DND-41 (cell line): ENCODE measurements at regions not wholly inside any gene's neighbourhood (a gene's known extent, or its start where the extent isn't known, plus 50 kb on each side); places are given as distances from the start of the nearest gene placed in this dataset.
"Not testable (repeated sequence)": the region's sequence is repeated elsewhere in the genome, so short reads cannot be mapped to it uniquely, and the experiment has no call there.

ENCODE experiments used
- ATAC-seq: fragments of 200-7000 bp; cut with Tn5 transposase; 3 replicates; pipeline ENCODE4 v1.9.1; 2021; ENCODE audit warnings: low read depth; ENCODE audit not compliant: insufficient read depth
- DNase-seq: peaks from one replicate; pipeline ENCODE4 v3.0.0-alpha.2; 2020
- H2AFZ ChIP-seq: 2 replicates; pipeline ENCODE4 v1.6.0; 2012; ENCODE audit warnings: low read depth, low read length
- H3K27ac ChIP-seq: 2 replicates; pipeline ENCODE4 v1.5.1; 2012; ENCODE audit warnings: low read length, inconsistent platforms
- H3K27me3 ChIP-seq: fragments of 200-600 bp; sonication (generic); 2 replicates; pipeline ENCODE4 v1.6.0; 2012; ENCODE audit warnings: low read length, mild to moderate bottlenecking, inconsistent platforms; ENCODE audit not compliant: insufficient read depth, poor library complexity
- H3K36me3 ChIP-seq: 2 replicates; pipeline ENCODE4 v1.5.1; 2012; ENCODE audit warnings: low read length, inconsistent platforms; ENCODE audit not compliant: insufficient read depth
- H3K4me1 ChIP-seq: 2 replicates; pipeline ENCODE4 v1.5.1; 2012; ENCODE audit warnings: mild to moderate bottlenecking, low read length; ENCODE audit not compliant: insufficient read depth
- H3K4me2 ChIP-seq: 2 replicates; pipeline ENCODE4 v1.6.0; 2012; ENCODE audit warnings: mild to moderate bottlenecking, moderate library complexity, low read length, inconsistent platforms; ENCODE audit not compliant: insufficient read depth
- H3K4me3 ChIP-seq, 2 experiments: fragments of 200-600 bp in 1 of 2; shearing (Covaris generic) in 1 of 2; 2 replicates each; pipeline ENCODE4 v1.5.1; 2012 to 2016; ENCODE audit warnings: inconsistent platforms in 2 of 2, low read length in 2 of 2, mild to moderate bottlenecking in 2 of 2, low read depth in 1 of 2, moderate library complexity in 1 of 2
- H3K79me2 ChIP-seq: 2 replicates; pipeline ENCODE4 v1.6.0; 2012; ENCODE audit warnings: low read length, inconsistent platforms; ENCODE audit not compliant: insufficient read depth
- H3K9ac ChIP-seq: 2 replicates; pipeline ENCODE4 v1.6.0; 2012; ENCODE audit warnings: low read depth, mild to moderate bottlenecking, inconsistent platforms, low read length, moderate library complexity
- H3K9me3 ChIP-seq: 2 replicates; pipeline ENCODE4 v1.5.1; 2012; ENCODE audit warnings: low read length, moderate library complexity, mild to moderate bottlenecking, inconsistent platforms; ENCODE audit not compliant: insufficient read depth, severe bottlenecking
- H4K20me1 ChIP-seq: 2 replicates; pipeline ENCODE4 v1.6.0; 2012; ENCODE audit warnings: low read length; ENCODE audit not compliant: insufficient read depth
- EZH2 ChIP-seq: IDR thresholded peaks from 3 replicates; pipeline ENCODE4 v1.6.1; 2012; ENCODE audit warnings: borderline replicate concordance, low read depth, mild to moderate bottlenecking, moderate library complexity, low read length, inconsistent platforms; ENCODE audit not compliant: severe bottlenecking
- TF ChIP-seq, protein P1 (sequence below): IDR thresholded peaks from 2 replicates; pipeline ENCODE4 v1.5.1; 2012; ENCODE audit warnings: borderline replicate concordance, low read length, moderate library complexity, mild to moderate bottlenecking; ENCODE audit not compliant: poor library complexity, severe bottlenecking; ENCODE audit errors: extremely low read depth

DNA sequence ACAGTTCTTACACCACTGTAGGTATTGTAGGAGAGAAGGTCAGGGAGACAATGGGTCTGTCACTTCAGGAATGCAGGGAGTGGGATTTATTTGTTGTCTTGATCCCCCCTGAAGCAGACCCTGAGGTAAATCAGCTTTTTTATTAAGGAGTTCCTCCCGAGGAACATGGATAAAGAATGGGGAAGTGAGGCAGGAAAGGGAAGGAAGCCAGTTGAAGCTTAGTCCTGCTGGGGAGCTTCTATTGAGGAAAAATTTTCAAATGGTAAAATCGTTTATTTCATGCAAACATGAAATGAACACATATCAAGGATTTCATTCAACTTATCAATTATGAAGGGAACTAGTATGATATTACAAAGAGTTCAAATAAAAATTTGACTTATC, 318.6 kb upstream of the PIK3R1 start:
- H3K4me3 ChIP-seq: no peak overlapping the region
- H3K4me1 ChIP-seq: no peaks in the 10 kb centered on the region
- no peak overlapping the region for H2AFZ ChIP-seq
- no peak for ATAC-seq
- H3K79me2 ChIP-seq: no peaks in the 10 kb centered on the region
- no peak for DNase-seq
- TF ChIP-seq, protein P1, sequence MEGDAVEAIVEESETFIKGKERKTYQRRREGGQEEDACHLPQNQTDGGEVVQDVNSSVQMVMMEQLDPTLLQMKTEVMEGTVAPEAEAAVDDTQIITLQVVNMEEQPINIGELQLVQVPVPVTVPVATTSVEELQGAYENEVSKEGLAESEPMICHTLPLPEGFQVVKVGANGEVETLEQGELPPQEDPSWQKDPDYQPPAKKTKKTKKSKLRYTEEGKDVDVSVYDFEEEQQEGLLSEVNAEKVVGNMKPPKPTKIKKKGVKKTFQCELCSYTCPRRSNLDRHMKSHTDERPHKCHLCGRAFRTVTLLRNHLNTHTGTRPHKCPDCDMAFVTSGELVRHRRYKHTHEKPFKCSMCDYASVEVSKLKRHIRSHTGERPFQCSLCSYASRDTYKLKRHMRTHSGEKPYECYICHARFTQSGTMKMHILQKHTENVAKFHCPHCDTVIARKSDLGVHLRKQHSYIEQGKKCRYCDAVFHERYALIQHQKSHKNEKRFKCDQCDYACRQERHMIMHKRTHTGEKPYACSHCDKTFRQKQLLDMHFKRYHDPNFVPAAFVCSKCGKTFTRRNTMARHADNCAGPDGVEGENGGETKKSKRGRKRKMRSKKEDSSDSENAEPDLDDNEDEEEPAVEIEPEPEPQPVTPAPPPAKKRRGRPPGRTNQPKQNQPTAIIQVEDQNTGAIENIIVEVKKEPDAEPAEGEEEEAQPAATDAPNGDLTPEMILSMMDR: no peak
- TF ChIP-seq EZH2: no peak
- no peaks in the 10 kb centered on the region for H4K20me1 ChIP-seq
- no peaks in the 10 kb centered on the region for H3K36me3 ChIP-seq
- H3K9ac ChIP-seq: no peak overlapping the region
- no peaks in the 10 kb centered on the region for H3K27me3 ChIP-seq
- H3K27ac ChIP-seq: no peak overlapping the region
- H3K9me3 ChIP-seq: no peaks in the 10 kb centered on the region
- H3K4me2 ChIP-seq: no peak overlapping the region

DNA sequence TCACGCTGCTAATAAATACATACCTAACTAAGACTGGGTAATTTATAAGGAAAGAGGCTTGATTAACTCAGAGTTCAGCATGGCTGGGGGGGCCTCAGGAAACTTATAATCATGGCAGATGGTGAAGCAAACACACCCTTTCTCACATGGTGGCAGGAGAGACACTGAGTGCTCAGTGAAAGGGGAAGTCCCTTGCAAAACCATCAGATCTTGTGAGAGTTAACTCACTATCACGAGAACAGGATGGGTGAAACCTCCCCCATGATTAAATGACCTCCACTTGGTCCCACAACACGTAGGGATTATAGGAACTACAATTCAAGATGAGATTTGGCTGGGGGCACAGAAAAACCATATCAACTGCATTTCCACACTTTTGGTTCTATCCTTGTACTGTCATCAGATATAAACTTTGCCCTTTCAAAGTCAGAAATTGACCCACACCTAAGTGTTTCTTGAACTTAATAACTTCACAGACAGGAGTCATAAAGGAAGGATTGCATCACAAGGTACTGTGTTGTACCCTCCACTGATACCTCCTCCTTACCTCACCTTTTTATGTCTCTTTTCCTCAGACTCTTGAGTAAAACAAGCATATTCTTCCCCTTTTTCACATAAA, 319.1 kb upstream of the PIK3R1 start:
- no peaks in the 10 kb centered on the region for H4K20me1 ChIP-seq
- no peaks in the 10 kb centered on the region for H3K9me3 ChIP-seq
- H3K27me3 ChIP-seq: no peaks in the 10 kb centered on the region
- H3K9ac ChIP-seq: no peak overlapping the region
- no peak overlapping the region for H3K27ac ChIP-seq
- H3K36me3 ChIP-seq: no peaks in the 10 kb centered on the region
- ATAC-seq (no peak), DNase-seq (no peak)
- no peak overlapping the region for H2AFZ ChIP-seq
- TF ChIP-seq, protein P1: no peak
- no peak for TF ChIP-seq EZH2
- no peak overlapping the region for H3K4me3 ChIP-seq
- no peak overlapping the region for H3K4me2 ChIP-seq
- H3K79me2 ChIP-seq: no peaks in the 10 kb centered on the region
- H3K4me1 ChIP-seq: no peaks in the 10 kb centered on the region

DNA sequence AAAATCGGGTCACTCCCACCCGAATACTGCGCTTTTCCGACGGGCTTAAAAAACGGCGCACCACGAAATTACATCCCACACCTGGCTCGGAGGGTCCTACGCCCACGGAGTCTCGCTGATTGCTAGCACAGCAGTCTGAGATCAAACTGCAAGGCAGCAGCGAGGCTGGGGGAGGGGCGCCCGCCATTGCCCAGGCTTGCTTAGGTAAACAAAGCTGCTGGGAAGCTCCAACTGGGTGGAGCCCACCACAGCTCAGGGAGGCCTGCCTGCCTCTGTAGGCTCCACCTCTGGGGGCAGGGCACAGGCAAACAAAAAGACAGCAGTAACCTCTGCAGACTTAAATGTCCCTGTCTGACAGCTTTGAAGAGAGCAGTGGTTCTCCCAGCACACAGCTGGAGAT, 325.7 kb upstream of the PIK3R1 start:
- H2AFZ ChIP-seq, H3K36me3 ChIP-seq, H3K9ac ChIP-seq, H3K79me2 ChIP-seq, ATAC-seq, H3K27ac ChIP-seq, H3K9me3 ChIP-seq, H3K4me3 ChIP-seq, DNase-seq, H3K27me3 ChIP-seq, H3K4me2 ChIP-seq, H4K20me1 ChIP-seq, H3K4me1 ChIP-seq: not testable (repeated sequence)

DNA sequence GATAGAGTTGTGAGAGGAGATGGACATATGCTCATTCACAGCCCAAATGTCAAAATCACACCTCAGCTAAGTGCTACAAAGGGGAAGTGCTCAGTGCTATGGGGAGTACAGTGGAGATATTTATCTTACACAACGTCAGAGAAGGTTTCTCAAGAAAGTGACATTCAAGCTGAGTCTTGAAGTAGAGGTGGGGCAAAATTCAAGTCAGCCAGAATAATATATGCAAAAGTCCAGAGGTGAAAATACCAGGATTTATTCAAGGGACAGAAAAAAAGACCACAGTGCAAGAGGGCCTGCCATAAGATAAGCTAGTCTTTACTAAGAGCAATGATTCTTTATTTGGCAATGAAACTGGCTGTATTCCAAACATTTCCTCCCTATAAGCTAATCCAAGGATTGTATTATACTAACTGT, 327.8 kb upstream of the PIK3R1 start:
- Histone ChIP-seq H3K4me2 (no peak overlapping the region), H3K27me3 (no peaks in the 10 kb centered on the region), H3K27ac (no peak overlapping the region), H3K4me1 (no peaks in the 10 kb centered on the region), H3K9ac (no peak overlapping the region), H4K20me1 (no peaks in the 10 kb centered on the region), H3K4me3 (no peak overlapping the region), H3K79me2 (no peaks in the 10 kb centered on the region), H3K9me3 (no peaks in the 10 kb centered on the region), H3K36me3 (no peaks in the 10 kb centered on the region), H2AFZ (no peak overlapping the region; the same call in 1 of the 2 replicates)
- ATAC-seq (no peak), DNase-seq (no peak)
- no peak for TF ChIP-seq EZH2
- TF ChIP-seq, protein P1: no peak
